Peyer's patch (tissue), 4 donors: ENCODE measurements at regions not wholly inside any gene's neighbourhood (a gene's known extent, or its start where the extent isn't known, plus 50 kb on each side); places are given as distances from the start of the nearest gene placed in this dataset.

Source experiments
- DNase-seq, 3 donors: peaks; one replicate each; pipeline ENCODE4 v3.0.0-alpha.2; 2017 to 2019
- H3K27ac ChIP-seq, 4 donors: fragments of 200-600 bp; sonication (generic); one replicate each; pipeline ENCODE4 v1.5.1; 2016 to 2019
- H3K27me3 ChIP-seq, 2 donors: fragments of 200-600 bp; sonication (generic); one replicate each; pipeline ENCODE4 v1.5.1; 2019
- H3K36me3 ChIP-seq, 3 donors: fragments of 200-600 bp; sonication (generic); one replicate each; pipeline ENCODE4 v1.5.1; 2016 to 2019
- H3K4me1 ChIP-seq, 4 donors: fragments of 200-600 bp; sonication (generic); one replicate each; pipeline ENCODE4 v1.5.1; 2016 to 2019
- H3K4me3 ChIP-seq, 4 donors: fragments of 200-600 bp; sonication (generic); 1 replicate in 3 of 4; 2 replicates in 1 of 4; pipeline ENCODE4 v1.5.1; 2016 to 2019; ENCODE audit warnings: mild to moderate bottlenecking in 1 of 4
- H3K9me3 ChIP-seq, 4 donors: fragments of 200-600 bp; sonication (generic); one replicate each; pipeline ENCODE4 v1.5.1; 2016 to 2019; ENCODE audit warnings: mild to moderate bottlenecking in 1 of 4
- POLR2A ChIP-seq, 2 donors: fragments of 450-650 bp; IDR thresholded peaks; one replicate each; pipeline ENCODE4 v1.5.1; 2017; ENCODE audit warnings: antibody characterized with exemption in 2 of 2, mild to moderate bottlenecking in 2 of 2, moderate library complexity in 2 of 2
- TF ChIP-seq, protein P1 (sequence below), 6 experiments: fragments of 450-650 bp in 4 of 6; fragments of 200-600 bp in 2 of 6; sonication (generic) in 1 of 6; IDR thresholded peaks; one replicate each; pipeline ENCODE4 v1.5.1; 2017 to 2019; ENCODE audit warnings: antibody characterized with exemption in 6 of 6, mild to moderate bottlenecking in 3 of 6, moderate library complexity in 1 of 6

DNA sequence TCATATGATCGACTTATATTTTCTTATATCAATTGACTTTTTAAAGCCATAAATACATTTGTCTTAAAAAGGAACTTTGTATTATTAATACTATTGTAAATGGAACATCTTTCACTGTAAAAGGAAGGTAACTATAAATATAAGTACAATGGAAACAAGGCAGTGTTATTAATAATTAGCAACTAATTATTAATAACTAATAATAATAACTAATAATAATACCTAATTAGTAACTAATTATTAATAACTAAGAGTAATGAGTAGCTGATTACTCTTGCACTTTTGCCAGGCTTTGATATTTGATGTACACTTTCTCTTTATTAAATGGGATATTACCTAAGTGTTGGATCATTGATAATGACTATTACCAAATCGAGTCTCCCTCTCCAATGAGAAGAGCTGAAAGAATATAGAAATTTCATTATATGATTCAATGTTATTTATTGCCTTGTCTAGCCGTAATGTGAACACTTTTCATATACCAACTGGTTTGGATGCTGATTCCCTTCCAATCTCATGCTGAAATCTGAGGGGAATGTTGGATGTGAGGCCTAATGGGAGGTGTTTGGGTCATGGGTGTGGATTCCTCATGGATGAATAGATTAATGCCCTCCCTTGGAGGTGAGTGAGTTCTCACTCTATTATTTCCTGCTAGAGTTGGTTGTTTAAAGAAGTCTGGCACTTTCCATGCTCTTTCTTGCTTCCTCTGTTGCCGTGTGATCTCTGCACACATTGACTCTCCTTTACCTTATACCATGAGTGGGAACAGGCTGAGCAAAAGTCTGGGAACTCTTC is 202.1 kb upstream of the ZBTB20 start:
- Histone ChIP-seq H3K4me1 (no peaks in the 10 kb centered on the region), H3K36me3 (no peaks in the 10 kb centered on the region), H3K4me3 (no peak overlapping the region), H3K27ac (no peak overlapping the region), H3K27me3 (no peaks in the 10 kb centered on the region), H3K9me3 (no peaks in the 10 kb centered on the region)
- no peak for DNase-seq
- TF ChIP-seq POLR2A (IDR thresholded peaks at IDR 0.05): no peak
- TF ChIP-seq, protein P1, sequence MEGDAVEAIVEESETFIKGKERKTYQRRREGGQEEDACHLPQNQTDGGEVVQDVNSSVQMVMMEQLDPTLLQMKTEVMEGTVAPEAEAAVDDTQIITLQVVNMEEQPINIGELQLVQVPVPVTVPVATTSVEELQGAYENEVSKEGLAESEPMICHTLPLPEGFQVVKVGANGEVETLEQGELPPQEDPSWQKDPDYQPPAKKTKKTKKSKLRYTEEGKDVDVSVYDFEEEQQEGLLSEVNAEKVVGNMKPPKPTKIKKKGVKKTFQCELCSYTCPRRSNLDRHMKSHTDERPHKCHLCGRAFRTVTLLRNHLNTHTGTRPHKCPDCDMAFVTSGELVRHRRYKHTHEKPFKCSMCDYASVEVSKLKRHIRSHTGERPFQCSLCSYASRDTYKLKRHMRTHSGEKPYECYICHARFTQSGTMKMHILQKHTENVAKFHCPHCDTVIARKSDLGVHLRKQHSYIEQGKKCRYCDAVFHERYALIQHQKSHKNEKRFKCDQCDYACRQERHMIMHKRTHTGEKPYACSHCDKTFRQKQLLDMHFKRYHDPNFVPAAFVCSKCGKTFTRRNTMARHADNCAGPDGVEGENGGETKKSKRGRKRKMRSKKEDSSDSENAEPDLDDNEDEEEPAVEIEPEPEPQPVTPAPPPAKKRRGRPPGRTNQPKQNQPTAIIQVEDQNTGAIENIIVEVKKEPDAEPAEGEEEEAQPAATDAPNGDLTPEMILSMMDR (IDR thresholded peaks at IDR 0.05): no peak

GRCh38 chr3:115350606-115351005 is 203.5 kb upstream of the ZBTB20 start:
- Histone ChIP-seq H3K4me1 (no peaks in the 10 kb centered on the region), H3K27ac (no peak overlapping the region), H3K27me3 (no peaks in the 10 kb centered on the region), H3K36me3 (no peaks in the 10 kb centered on the region), H3K9me3 (no peaks in the 10 kb centered on the region), H3K4me3 (no peak overlapping the region)
- DNase-seq: no peak
- no peak for TF ChIP-seq POLR2A (IDR thresholded peaks at IDR 0.05)
- TF ChIP-seq, protein P1 (IDR thresholded peaks at IDR 0.05): no peak

GRCh38 chr3:115351193-115351592 is 204.1 kb upstream of the ZBTB20 start:
- TF ChIP-seq POLR2A (IDR thresholded peaks at IDR 0.05): no peak
- TF ChIP-seq, protein P1 (IDR thresholded peaks at IDR 0.05): no peak
- H3K27ac ChIP-seq: no peak overlapping the region
- H3K9me3 ChIP-seq: no peaks in the 10 kb centered on the region
- H3K4me3 ChIP-seq: no peak overlapping the region
- no peaks in the 10 kb centered on the region for H3K36me3 ChIP-seq
- no peaks in the 10 kb centered on the region for H3K27me3 ChIP-seq
- H3K4me1 ChIP-seq: no peaks in the 10 kb centered on the region
- DNase-seq: no peak

- no peaks in the 10 kb centered on the region for H3K36me3 ChIP-seq
- H3K9me3 ChIP-seq: no peaks in the 10 kb centered on the region
- H3K27me3 ChIP-seq: no peaks in the 10 kb centered on the region
- no peak overlapping the region for H3K4me3 ChIP-seq
- no peak overlapping the region for H3K27ac ChIP-seq
- TF ChIP-seq, protein P1 (IDR thresholded peaks at IDR 0.05): no peak
- no peak for TF ChIP-seq POLR2A (IDR thresholded peaks at IDR 0.05)
- no peaks in the 10 kb centered on the region for H3K4me1 ChIP-seq
- DNase-seq: no peak
Observed at GRCh38 chr3:115354010-115354409, 206.9 kb upstream of the ZBTB20 start.

DNA sequence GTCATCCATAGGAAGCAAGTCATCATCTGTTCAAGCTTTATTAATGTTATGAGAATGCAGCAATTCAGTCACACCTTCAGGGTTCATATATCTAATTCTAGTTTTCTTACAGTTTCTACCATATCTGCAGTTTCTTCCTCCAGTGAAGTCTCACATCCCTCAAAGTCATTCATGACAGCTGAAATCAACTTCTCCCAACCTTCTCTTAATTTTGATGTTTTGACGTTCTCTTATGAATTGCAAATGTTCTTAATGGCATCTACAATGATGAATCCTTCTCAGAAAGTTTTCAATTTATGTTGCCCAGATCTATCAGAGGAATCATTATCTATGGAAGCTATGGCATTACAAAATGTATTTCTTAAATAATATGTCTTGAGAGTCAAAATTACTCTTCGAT is 210.4 kb upstream of the ZBTB20 start:
- no peak overlapping the region for H3K4me3 ChIP-seq
- TF ChIP-seq, protein P1 (IDR thresholded peaks at IDR 0.05): no peak
- no peak for TF ChIP-seq POLR2A (IDR thresholded peaks at IDR 0.05)
- no peaks in the 10 kb centered on the region for H3K27me3 ChIP-seq
- H3K9me3 ChIP-seq: no peaks in the 10 kb centered on the region
- H3K36me3 ChIP-seq: no peaks in the 10 kb centered on the region
- H3K27ac ChIP-seq: no peak overlapping the region
- no peak for DNase-seq
- no peaks in the 10 kb centered on the region for H3K4me1 ChIP-seq
